Superior temporal gyrus (tissue), 1 donor: ENCODE measurements at regions not wholly inside any gene's neighbourhood (a gene's known extent, or its start where the extent isn't known, plus 50 kb on each side); places are given as distances from the start of the nearest gene placed in this dataset.
A peak's percentile ranks its signal among the peaks of the same experiment; 100 is the strongest.
"Not testable (repeated sequence)": the region's sequence is repeated elsewhere in the genome, so short reads cannot be mapped to it uniquely, and the experiment has no call there.

Source experiments
- DNase-seq: peaks from one replicate; pipeline ENCODE4 v3.0.0-alpha.2; 2016; ENCODE audit errors: extremely low spot score

DNA sequence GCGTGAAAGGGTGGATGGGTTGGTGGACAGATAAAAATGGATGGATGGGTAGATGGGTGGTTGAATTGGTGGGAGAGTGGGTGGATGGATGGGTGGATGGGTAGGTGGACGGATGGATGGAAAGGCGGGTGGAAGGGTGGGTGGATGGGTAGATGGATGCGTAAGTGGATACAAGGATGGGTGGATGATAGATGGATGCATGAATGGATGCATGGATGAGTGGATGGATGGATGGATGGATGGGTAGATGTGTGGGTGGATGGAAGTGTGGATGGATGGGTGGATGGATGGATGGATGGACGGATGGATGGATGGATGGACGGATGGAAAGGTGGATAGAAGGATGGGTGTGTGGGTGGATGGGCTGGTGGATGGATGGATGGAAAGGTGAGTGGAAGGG lies 77.0 kb upstream of the GRK3 start:
- no peak for DNase-seq

DNA sequence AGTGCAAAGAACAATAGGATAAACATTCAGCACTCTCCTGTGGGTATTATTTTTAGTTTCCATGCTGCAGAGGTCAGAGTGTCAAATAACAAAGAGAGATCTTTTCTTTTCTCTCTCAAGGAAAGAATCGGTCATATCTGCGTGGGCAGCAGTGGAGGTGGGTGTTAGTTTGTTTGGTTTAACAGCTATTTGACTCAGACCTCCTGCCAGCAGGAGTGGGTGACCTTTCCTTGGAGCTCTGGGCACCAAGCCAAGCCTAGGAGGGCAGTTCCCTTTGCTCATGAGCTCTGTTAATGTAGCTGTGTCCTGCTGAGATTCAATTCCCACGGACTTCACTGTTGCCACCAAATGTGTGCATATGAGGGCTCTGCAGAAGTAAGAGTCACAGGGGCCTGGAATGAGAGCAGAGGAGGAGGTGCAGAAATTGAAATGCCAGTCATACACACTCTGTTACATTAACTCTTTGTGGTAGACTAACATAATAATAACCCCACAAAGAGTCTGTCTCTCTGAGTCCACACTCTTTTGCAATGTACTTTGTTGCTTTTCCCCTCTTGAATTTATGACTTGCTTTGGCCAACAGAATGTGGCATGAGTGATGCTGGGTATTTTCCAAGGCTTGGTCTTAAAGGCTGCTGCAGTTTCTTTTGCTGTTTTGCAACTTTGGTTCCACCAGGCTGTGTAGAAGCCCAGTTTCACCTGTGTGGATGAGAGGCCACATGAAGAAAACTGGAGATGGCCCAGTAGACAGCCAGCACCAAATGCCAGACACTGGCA lies 76.0 kb upstream of the GRK3 start:
- peak; percentile 15 for DNase-seq

GRCh38 chr22:25489947-25490346 lies 74.5 kb upstream of the GRK3 start:
- no peak for DNase-seq

DNA sequence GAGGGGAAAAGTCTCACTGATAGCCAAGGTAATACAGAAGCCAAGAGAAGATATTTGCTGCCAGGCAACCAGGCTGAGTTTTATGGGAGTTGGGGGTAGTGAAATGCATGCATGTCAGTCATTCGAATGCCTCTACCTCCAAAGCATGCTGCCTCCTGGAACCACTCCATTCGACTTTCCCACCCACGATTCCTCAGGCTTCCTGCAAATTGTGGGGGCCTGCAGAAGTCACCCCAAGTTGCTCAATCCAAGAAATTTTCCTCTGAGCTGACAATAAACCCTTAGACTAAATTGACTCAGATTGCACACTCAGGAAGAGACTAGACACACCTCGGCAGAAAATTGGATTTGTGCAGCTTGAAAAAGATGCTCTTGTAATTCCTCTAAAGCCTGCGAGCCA lies 73.6 kb upstream of the GRK3 start:
- no peak for DNase-seq

- no peak for DNase-seq
Observed at GRCh38 chr22:25492162-25492561, 72.3 kb upstream of the GRK3 start.

GRCh38 chr22:25492841-25493734 lies 71.4 kb upstream of the GRK3 start:
- peak; percentile 71 for DNase-seq

DNA sequence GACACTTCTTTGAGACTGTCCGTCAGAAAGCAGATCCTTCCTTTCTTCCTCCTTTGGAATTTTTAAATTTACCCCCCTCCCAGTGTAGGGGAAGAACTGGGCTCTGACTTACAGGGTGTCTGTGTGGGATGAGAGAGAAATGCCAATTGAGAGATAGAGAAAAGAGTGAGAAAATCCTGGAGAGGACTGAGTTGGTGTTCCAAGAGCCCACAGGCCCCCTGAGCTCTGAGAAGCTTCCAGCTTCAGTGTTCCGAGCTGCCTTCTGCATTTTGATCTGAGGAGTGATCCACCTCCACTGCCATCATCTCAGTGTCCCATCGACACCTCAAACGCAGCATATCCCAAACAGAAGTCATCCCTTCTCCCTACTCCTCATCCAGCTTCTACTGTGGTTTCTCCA lies 70.7 kb upstream of the GRK3 start:
- peak; percentile 59 for DNase-seq

DNA sequence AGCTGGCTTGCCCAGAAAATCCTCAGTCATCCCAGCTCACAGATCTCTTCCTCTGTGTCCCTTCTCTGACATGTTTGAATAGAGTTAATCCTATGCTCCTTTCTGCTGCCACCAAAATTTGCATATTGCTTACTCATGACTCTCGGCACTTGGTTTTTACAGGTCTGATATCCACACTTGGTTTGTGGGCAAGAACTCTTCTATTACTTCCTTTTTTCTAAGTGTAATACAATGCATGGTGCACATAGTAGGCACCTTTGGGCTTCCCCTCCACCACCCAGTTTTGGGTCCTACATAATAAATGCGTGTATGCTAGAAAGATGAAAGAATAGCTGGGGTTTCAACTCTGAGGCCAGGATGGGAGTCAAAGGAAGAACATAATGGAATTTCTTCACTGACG lies 69.7 kb upstream of the GRK3 start:
- no peak for DNase-seq

DNA sequence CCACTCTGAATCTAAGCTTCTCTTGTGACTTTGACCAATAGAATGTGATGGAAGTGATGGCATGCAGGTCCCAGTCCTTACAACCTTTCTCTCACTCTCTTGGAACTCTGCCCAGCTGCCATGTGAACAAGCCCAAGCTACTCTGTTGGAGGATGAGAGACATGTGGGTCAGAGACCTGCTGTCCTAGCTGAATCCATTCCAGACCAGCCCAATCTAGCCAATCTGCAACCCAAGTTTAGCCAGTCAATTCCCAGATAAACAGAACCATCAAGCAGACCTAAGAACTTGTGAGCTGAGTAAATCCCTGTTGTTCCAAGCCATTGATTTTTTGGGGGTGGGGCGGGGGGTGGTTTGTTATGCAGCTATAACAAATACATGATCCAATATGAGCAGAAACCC lies 69.2 kb upstream of the GRK3 start:
- no peak for DNase-seq

- DNase-seq, result no peak
Observed at GRCh38 chr22:25496396-25497064, 67.9 kb upstream of the GRK3 start.

DNA sequence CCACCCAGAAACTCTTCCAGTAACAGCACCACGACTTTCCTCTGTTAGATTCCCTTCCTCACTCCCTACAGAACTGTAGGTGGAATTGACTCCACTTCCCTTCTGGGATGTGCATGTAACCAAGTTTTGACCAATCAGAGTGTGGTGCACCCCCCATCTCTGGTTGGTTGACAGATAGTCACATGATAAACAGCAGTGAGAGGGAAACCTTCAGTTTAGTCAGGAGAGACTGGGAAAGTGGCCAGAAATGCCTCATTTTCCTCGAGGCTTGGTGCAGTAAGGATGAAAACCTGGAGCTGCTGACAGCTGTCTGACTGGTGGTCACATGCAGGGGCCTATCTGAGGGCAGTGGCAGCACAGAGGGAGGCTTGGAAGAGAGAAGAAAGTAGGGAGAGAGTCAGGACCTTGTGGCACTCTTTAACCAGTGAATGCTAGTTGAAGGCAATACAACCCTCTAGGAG lies 67.3 kb upstream of the GRK3 start:
- no peak for DNase-seq

- DNase-seq, result no peak
Observed at GRCh38 chr22:25497716-25498115, 66.8 kb upstream of the GRK3 start.

DNA sequence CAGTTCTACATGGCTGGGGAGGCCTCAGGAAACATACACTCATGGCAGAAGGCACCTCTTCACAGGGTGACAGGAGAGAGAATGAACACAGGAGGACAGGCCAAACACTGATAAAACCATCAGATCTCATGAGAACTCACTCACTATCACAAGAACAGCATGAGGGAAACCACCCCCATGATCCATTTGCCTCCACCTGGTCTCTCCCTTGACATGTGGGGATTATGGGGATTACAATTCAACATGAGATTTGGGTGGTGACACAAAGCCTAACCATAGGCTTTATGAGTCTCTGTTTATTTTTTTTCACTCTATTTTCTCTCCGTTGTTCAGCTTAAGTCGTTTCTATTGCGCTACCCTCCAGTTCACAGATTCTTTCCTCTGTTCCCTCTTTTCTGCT lies 63.8 kb upstream of the GRK3 start:
- DNase-seq, result not testable (repeated sequence)

DNA sequence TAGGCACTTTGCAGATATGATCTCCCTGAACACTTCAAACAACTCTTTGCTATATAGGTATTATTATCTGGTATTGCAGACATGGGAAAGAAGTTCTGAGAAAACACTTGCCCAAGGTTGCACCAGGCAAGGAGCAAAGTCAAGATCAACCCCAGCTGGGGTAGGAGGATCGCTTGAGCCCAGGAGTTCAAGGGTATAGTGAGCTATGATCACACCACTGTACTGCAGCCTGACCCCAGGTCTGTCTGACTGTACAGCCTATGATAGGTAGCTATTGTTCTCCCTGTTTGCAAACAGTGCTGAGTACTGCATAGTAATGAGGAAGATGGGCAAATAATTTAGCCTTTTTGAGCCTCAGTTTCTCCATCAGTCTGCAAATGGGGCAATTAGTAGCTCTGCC lies 60.5 kb upstream of the GRK3 start:
- DNase-seq, result not testable (repeated sequence)

- no peak for DNase-seq
Observed at GRCh38 chr22:25508161-25508560, 56.3 kb upstream of the GRK3 start.

DNA sequence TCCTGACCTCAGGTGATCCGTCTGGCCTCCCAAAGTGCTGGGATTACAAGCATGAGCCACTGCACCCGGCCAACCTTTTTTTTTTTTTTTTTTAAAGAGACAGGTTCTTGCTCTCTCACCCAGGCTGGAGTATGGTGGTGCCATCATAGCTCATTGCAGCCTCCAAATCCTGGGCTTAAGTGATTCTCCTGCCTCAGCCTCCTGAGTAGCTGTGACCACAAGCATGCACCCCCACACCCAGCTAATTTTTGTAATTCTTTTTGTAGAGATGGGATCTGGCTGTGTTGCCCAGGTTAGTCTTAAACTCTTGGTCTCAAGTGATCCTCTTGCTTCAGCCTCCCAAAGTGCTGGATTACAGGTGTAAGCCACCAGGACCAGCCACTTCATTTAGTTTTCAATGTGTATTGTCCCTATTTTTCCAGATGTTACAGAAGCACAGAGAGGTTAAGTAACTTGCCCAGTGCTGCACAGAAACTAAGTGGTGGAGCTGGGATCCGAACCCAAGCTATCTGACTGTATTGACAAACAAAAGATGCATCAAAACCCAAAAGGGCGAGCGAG lies 55.6 kb upstream of the GRK3 start:
- no peak for DNase-seq

- DNase-seq, result no peak
Observed at GRCh38 chr22:25509374-25509791, 55.1 kb upstream of the GRK3 start.

DNA sequence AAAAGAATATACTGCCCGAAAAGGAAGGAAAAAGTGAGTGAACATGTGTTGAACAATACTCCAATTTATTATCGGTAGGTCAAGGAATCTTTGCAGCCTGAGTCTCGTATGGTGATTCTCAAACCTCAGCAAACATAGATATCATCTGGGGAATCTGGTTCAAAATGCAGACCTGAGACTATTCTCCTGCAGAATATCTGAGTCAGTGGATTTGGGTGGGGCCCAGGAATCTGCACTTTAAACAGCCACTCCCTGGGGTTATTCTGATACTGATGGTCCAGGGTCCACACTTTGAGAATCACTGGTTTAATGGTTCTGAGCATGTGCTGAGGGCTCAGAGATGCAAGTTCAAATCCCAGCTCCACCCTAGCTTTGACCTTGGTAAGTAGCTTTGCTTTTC lies 53.6 kb upstream of the GRK3 start:
- no peak for DNase-seq

- no peak for DNase-seq
Observed at GRCh38 chr22:25511725-25512124, 52.8 kb upstream of the GRK3 start.

DNA sequence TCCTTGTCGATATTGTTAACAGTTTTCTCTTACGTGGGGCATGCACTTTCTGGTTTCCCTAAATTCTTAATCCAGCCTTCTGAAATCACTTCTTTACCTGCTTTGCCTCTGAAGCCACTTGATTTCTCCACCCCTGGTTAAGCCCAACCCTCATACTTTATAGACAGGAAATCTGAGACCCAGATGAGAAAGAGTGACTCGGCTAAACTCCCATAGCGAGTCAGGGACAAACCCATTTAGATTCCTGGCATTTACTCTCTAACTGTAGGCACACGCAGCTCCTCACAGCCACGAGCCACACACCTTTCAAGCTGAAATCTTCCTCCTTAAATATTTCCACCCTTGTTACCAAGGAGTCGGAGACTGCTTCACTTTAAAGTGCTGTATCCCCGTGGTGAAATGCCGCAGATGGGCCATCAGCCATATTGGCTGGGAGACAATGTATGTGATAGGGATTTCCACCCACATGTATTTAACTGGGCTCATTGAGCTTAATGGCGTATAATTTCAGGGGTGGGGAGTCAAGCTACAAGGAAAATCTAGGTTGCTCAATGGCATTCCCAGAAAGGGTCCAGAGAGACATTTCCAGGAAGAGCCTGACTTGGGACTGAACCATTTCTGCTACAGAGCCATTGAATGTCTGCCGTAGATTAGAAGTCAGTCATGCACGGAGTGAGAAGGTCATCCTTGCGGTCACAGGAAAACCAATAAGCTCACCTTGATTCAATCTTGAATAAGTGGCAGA lies 49.9 kb upstream of the GRK3 start:
- DNase-seq, result no peak
